Esophagus squamous epithelium (tissue), 4 donors: ENCODE measurements at regions not wholly inside any gene's neighbourhood (a gene's known extent, or its start where the extent isn't known, plus 50 kb on each side); places are given as distances from the start of the nearest gene placed in this dataset.

Source experiments
- CTCF ChIP-seq, 6 experiments: fragments of 450-650 bp in 4 of 6; fragments of 200-600 bp in 2 of 6; sonication (generic) in 2 of 6; IDR thresholded peaks; one replicate each; pipeline ENCODE4 v1.5.1; 2016 to 2019; ENCODE audit warnings: antibody characterized with exemption in 6 of 6, mild to moderate bottlenecking in 4 of 6, moderate library complexity in 4 of 6
- POLR2A ChIP-seq, 4 donors: fragments of 450-650 bp; IDR thresholded peaks; one replicate each; pipeline ENCODE4 v1.6.1; 2017; ENCODE audit warnings: antibody characterized with exemption in 4 of 4, mild to moderate bottlenecking in 4 of 4, moderate library complexity in 3 of 4

DNA sequence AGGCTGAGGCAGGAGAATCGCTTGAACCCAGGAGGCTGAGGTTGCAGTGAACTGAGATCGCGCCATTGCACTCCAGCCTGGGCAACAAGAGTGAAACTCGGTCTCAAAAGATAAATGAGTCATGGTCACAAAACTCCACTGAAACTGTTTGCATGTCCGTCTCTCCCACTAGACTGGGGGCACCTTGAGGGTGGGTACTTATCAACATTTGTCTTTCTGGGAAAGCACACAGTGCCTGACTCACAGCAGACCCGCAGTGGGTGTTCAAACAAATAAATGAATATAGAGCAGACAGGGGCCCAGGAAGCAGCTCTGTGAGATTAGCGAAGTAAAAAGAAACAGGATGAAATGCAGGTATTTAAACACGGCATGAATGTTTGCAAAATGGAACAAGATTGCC lies 211.1 kb upstream of the GATA6 start:
- TF ChIP-seq CTCF (IDR thresholded peaks at IDR 0.05) = no peak
- no peak for TF ChIP-seq POLR2A (IDR thresholded peaks at IDR 0.05)
